ENCODE measurements at regions not wholly inside any gene's neighbourhood (a gene's known extent, or its start where the extent isn't known, plus 50 kb on each side); places are given as distances from the start of the nearest gene placed in this dataset.
"Not testable (repeated sequence)": the region's sequence is repeated elsewhere in the genome, so short reads cannot be mapped to it uniquely, and the experiment has no call there.

GRCh38 chr6:125612345-125612846, 137.0 kb upstream of the HEY2 start:
- DNase-seq (ENCODE audit: low spot score in 2 of 2): no peak
- 39 to 54% methylated on average over 3 of the region's 3 CpGs for WGBS, 2 donors
- no peak overlapping the region for H3K4me3 ChIP-seq (ENCODE audit: low read depth, poor library complexity, severe bottlenecking)
- intact Hi-C loops (cut with DNase I; ENCODE audit: low total_unique reads): no loop called here
- no peak for TF ChIP-seq POLR2A (IDR thresholded peaks at IDR 0.05)
- TF ChIP-seq, protein P1, sequence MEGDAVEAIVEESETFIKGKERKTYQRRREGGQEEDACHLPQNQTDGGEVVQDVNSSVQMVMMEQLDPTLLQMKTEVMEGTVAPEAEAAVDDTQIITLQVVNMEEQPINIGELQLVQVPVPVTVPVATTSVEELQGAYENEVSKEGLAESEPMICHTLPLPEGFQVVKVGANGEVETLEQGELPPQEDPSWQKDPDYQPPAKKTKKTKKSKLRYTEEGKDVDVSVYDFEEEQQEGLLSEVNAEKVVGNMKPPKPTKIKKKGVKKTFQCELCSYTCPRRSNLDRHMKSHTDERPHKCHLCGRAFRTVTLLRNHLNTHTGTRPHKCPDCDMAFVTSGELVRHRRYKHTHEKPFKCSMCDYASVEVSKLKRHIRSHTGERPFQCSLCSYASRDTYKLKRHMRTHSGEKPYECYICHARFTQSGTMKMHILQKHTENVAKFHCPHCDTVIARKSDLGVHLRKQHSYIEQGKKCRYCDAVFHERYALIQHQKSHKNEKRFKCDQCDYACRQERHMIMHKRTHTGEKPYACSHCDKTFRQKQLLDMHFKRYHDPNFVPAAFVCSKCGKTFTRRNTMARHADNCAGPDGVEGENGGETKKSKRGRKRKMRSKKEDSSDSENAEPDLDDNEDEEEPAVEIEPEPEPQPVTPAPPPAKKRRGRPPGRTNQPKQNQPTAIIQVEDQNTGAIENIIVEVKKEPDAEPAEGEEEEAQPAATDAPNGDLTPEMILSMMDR (IDR thresholded peaks at IDR 0.05): no peak

DNA sequence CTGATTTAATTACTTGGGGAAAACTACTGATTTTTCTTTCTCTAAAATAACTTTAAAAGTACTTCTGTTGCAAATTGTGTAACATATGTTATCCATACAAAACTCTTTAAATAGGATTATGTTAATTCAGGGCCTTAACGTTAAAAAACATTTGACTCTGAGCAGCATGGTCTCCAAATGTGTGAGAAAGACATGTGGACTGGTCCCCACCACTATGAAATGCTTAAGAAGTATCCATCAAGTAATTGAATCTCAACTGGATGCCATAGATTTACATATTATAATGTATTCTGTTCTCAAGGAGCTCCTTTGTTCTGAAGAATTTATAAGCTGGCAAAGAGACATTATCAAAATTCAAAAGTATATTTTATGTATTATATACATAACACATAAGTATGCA, 130.8 kb upstream of the HEY2 start:
- TF ChIP-seq, protein P1 (IDR thresholded peaks at IDR 0.05): no peak
- TF ChIP-seq POLR2A (IDR thresholded peaks at IDR 0.05): no peak
- intact Hi-C loops (cut with DNase I; ENCODE audit: low total_unique reads): no loop called here
- 65 to 67% methylated on average over 1 of the region's 1 CpG for WGBS, 2 donors
- no peak overlapping the region for H3K4me3 ChIP-seq (ENCODE audit: low read depth, poor library complexity, severe bottlenecking)
- DNase-seq (ENCODE audit: low spot score in 2 of 2): no peak

DNA sequence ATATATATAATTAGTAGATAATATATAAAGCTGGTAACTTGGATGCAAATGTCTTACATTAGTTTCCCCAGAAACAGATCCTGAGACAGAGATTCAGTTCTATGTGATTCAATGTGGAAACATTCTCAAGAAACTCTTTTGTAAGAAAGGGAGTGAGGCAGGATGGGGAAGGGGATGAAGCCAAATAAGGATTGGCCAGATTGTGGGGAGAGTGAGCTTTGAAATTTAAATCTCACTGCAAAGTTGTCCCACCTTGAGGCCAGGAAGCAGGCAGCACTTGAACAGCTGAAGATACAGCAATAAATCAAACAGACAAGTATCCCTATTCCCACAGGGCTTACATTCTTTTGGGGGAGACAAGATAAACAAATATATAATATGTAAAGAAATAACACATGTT, 126.3 kb upstream of the HEY2 start:
- H3K4me3 ChIP-seq (ENCODE audit: low read depth, poor library complexity, severe bottlenecking): no peak overlapping the region
- no peak for DNase-seq (ENCODE audit: low spot score in 2 of 2)
- TF ChIP-seq, protein P1 (IDR thresholded peaks at IDR 0.05): no peak
- no peak for TF ChIP-seq POLR2A (IDR thresholded peaks at IDR 0.05)
- intact Hi-C loops (cut with DNase I; ENCODE audit: low total_unique reads): no loop called here

GRCh38 chr6:125631165-125631564, 118.3 kb upstream of the HEY2 start:
- DNase-seq (ENCODE audit: low spot score in 2 of 2): no peak
- H3K4me3 ChIP-seq (ENCODE audit: low read depth, poor library complexity, severe bottlenecking): no peak overlapping the region
- no peak for TF ChIP-seq POLR2A (IDR thresholded peaks at IDR 0.05)
- TF ChIP-seq, protein P1 (IDR thresholded peaks at IDR 0.05): no peak
- intact Hi-C loops (cut with DNase I; ENCODE audit: low total_unique reads): no loop called here
- 53 to 67% methylated on average over 1 of the region's 1 CpG for WGBS, 2 donors

GRCh38 chr6:125636011-125636410, 113.4 kb upstream of the HEY2 start:
- intact Hi-C loops (cut with DNase I; ENCODE audit: low total_unique reads); H3K4me3 ChIP-seq (ENCODE audit: low read depth, poor library complexity, severe bottlenecking); DNase-seq (ENCODE audit: low spot score in 2 of 2): not testable (repeated sequence)
- WGBS, 2 donors: 86 to 97% methylated on average over 2 of the region's 2 CpGs

DNA sequence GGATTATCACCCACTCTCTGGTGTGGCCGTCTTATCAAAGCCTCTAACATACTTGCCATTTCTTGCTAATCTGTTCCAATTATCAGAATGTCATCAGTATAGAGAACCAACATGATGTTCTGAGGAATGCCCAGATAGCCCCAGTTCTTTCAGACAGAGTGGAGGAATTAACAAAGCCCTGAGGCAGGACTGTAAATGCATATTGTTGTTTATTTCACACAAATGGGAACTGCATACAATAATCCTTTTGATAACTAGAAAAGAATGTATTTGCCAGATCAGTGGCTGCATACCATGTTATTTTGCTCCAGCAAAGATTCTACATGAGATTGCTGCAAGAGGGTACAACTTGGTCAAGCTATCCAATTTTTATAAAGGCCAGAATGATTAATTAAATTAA, 112.8 kb upstream of the HEY2 start:
- intact Hi-C loops (cut with DNase I; ENCODE audit: low total_unique reads): no loop called here
- no peak for DNase-seq (ENCODE audit: low spot score in 2 of 2)
- 93 to 100% methylated on average over 1 of the region's 1 CpG for WGBS, 2 donors
- H3K4me3 ChIP-seq (ENCODE audit: low read depth, poor library complexity, severe bottlenecking): no peak overlapping the region
- TF ChIP-seq, protein P1 (IDR thresholded peaks at IDR 0.05): no peak
- TF ChIP-seq POLR2A (IDR thresholded peaks at IDR 0.05): no peak

Measured in lower leg skin (tissue), 4 donors.